ENCODE measurements at regions not wholly inside any gene's neighbourhood (a gene's known extent, or its start where the extent isn't known, plus 50 kb on each side); places are given as distances from the start of the nearest gene placed in this dataset.

DNA sequence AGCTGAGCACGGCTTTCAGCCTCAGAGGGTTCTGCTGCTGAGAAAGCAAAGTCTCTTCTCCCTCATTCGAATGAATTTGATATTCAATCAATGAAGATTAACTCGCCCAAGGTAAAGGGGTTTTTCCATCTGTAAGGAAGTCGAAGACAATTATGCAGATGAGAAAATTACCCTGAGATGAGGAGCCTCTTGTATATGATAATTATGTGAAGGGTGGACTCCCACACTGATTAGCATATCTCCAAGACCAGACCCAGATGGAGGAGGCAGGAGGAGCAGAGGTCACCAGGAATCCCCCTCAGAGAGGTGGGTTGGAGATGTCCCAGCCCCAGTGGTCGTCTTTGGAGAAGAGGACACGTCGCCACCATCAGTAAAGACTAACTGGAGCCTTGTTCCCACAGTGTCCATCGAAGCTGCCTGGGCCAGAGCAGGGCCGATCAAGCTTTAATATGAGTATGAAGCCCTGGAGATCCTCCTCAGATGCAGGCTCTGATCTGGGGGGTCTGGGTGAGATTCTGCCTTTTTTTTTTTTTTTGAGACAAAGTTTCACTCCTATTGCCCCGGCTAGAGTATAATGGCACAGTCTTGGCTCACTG is 61.5 kb upstream of the LHX1 start:
- Histone ChIP-seq H3K27ac (no peak overlapping the region), H3K4me1 (no peaks in the 10 kb centered on the region), H3K4me3 (no peak overlapping the region), H3K27me3 (no peaks in the 10 kb centered on the region), H3K9me3 (no peaks in the 10 kb centered on the region), H3K36me3 (replicated peaks in 1 of 2; ENCODE audit: insufficient read depth in 1 of 2, low read depth in 2 of 2) (no peaks in the 10 kb centered on the region)
- WGBS, 2 donors, result 56 to 58% methylated on average over 10 of the region's 10 CpGs
- DNase-seq, result no peak
- intact Hi-C loops (cut with DNase I), result no loop called here
- no peak for ATAC-seq
- no peak for TF ChIP-seq POLR2A (IDR thresholded peaks at IDR 0.05)
- TF ChIP-seq, protein P1, sequence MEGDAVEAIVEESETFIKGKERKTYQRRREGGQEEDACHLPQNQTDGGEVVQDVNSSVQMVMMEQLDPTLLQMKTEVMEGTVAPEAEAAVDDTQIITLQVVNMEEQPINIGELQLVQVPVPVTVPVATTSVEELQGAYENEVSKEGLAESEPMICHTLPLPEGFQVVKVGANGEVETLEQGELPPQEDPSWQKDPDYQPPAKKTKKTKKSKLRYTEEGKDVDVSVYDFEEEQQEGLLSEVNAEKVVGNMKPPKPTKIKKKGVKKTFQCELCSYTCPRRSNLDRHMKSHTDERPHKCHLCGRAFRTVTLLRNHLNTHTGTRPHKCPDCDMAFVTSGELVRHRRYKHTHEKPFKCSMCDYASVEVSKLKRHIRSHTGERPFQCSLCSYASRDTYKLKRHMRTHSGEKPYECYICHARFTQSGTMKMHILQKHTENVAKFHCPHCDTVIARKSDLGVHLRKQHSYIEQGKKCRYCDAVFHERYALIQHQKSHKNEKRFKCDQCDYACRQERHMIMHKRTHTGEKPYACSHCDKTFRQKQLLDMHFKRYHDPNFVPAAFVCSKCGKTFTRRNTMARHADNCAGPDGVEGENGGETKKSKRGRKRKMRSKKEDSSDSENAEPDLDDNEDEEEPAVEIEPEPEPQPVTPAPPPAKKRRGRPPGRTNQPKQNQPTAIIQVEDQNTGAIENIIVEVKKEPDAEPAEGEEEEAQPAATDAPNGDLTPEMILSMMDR (IDR thresholded peaks at IDR 0.05), result no peak

DNA sequence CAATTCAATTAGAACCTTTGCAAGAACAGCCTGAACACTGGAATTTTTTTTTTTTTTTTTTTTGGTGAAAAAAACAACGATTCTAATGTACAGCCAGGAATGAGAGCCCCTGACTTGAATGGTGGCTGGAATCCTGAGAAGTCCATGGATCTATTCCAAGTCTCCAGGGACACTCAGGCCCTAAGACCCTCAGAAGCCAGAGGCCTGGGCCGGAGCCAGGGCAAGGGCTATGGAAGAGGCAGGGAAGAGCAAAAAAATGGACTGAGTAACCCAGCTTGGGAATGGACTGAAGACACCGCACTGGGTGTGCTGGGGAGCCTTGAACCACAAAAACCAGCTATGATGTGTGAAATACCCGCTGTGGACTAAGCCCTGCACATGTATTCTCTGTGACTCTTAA is 60.3 kb upstream of the LHX1 start:
- no peak overlapping the region for H3K4me3 ChIP-seq
- peaks cover 0 to 1% (median 0%) of the 10 kb centered on the region in 3 donors for H3K9me3 ChIP-seq
- H3K27me3 ChIP-seq, result no peaks in the 10 kb centered on the region
- intact Hi-C loops (cut with DNase I), result no loop called here
- no peak overlapping the region for H3K27ac ChIP-seq
- ATAC-seq (no peak), DNase-seq (no peak)
- H3K36me3 ChIP-seq (replicated peaks in 1 of 2; ENCODE audit: insufficient read depth in 1 of 2, low read depth in 2 of 2), result no peaks in the 10 kb centered on the region
- no peak for TF ChIP-seq POLR2A (IDR thresholded peaks at IDR 0.05)
- TF ChIP-seq, protein P1 (IDR thresholded peaks at IDR 0.05), result no peak
- H3K4me1 ChIP-seq, result no peaks in the 10 kb centered on the region
- WGBS, 2 donors, result 77 to 92% methylated on average over 4 of the region's 4 CpGs

DNA sequence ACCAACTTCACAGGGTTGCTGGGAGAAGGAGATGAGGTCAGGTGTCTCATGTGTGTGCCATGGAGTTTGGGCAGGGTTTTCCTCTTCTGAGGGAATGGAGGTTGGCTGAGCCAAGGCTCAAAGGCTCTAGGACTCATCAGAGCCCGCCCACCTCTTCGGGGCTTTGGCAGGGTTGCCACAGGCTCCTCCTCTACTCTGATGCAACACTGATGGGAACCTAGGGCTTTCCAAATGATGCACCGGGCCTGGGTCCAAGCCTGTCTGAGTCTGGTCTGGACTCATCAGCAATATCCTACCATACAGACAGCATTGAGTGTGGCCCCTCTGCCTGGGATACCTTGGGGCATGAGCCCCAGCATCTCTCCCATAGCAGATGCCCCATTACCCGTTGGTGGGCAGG is 59.5 kb upstream of the LHX1 start:
- intact Hi-C loops (cut with DNase I), result no loop called here
- Histone ChIP-seq H3K4me3 (no peak overlapping the region), H3K4me1 (no peaks in the 10 kb centered on the region), H3K9me3 (peaks cover 0 to 8% (median 0%) of the 10 kb centered on the region in 3 donors), H3K27ac (no peak overlapping the region), H3K36me3 (replicated peaks in 1 of 2; ENCODE audit: insufficient read depth in 1 of 2, low read depth in 2 of 2) (no peaks in the 10 kb centered on the region), H3K27me3 (no peaks in the 10 kb centered on the region)
- ATAC-seq (no peak), DNase-seq (peak in 1 of 4 donors; percentile 2)
- no peak for TF ChIP-seq POLR2A (IDR thresholded peaks at IDR 0.05)
- TF ChIP-seq, protein P1 (IDR thresholded peaks at IDR 0.05), result no peak
- 59% methylated on average over 4 of the region's 4 CpGs; no CpG with 5 or more reads in 1 of the 2 donors for WGBS, 2 donors

DNA sequence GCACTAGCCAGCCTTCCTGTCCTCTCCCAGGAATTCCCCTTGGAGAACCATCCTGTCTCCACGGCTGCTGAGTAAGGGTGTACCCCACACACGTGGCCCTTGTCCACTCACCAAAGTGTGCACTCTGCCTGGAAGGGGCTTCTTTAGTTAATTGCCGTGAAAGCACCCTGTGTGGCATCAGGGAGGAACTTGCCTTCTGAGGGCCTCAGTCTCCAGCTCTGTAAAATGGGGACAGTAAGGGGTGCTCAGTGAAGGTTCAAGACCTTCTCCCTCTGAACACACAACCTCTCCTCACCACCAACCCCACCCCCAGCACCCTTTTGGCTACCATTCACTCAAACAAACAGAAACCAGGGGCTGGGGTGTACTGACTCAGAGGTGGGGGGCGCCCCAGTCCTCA is 59.1 kb upstream of the LHX1 start:
- Histone ChIP-seq H3K27ac (no peak overlapping the region), H3K36me3 (replicated peaks in 1 of 2; ENCODE audit: insufficient read depth in 1 of 2, low read depth in 2 of 2) (no peaks in the 10 kb centered on the region), H3K4me1 (no peaks in the 10 kb centered on the region), H3K9me3 (peaks cover 0 to 8% (median 0%) of the 10 kb centered on the region in 3 donors), H3K4me3 (no peak overlapping the region), H3K27me3 (no peaks in the 10 kb centered on the region)
- WGBS, 2 donors, result 62 to 74% methylated on average over 2 to 4 of the region's 4 CpGs
- intact Hi-C loops (cut with DNase I), result no loop called here
- DNase-seq (no peak), ATAC-seq (no peak)
- no peak for TF ChIP-seq POLR2A (IDR thresholded peaks at IDR 0.05)
- TF ChIP-seq, protein P1 (IDR thresholded peaks at IDR 0.05), result no peak

DNA sequence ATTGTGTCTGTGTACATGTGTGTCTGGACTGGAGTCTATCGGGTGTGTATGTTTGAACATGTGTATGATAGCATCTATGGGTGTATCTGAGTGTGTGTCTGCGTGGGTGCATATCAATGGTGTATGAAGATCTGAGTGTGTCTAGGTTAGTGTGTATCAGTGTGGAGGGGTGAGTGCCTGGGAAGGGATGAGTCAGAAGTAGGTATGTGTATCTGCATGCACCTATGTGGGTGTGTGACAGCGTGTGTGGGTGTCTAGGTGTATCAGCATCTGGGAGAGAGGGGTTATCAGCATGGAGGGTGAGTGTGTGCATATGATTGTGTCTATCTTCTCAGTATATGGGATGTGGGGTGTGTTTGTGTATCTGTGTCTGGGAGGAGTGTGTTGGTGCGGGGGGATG is 58.2 kb upstream of the LHX1 start:
- DNase-seq (no peak), ATAC-seq (no peak)
- peaks cover 0 to 8% (median 0%) of the 10 kb centered on the region in 3 donors for H3K9me3 ChIP-seq
- 64 to 79% methylated on average over 4 of the region's 4 CpGs for WGBS, 2 donors
- intact Hi-C loops (cut with DNase I), result no loop called here
- no peak for TF ChIP-seq POLR2A (IDR thresholded peaks at IDR 0.05)
- TF ChIP-seq, protein P1 (IDR thresholded peaks at IDR 0.05), result no peak
- H3K4me1 ChIP-seq, result no peaks in the 10 kb centered on the region
- no peak overlapping the region for H3K27ac ChIP-seq
- no peaks in the 10 kb centered on the region for H3K36me3 ChIP-seq (replicated peaks in 1 of 2; ENCODE audit: insufficient read depth in 1 of 2, low read depth in 2 of 2)
- no peak overlapping the region for H3K4me3 ChIP-seq
- H3K27me3 ChIP-seq, result no peaks in the 10 kb centered on the region
